ENCODE measurements at regions not wholly inside any gene's neighbourhood (a gene's known extent, or its start where the extent isn't known, plus 50 kb on each side); places are given as distances from the start of the nearest gene placed in this dataset.
"Not testable (repeated sequence)": the region's sequence is repeated elsewhere in the genome, so short reads cannot be mapped to it uniquely, and the experiment has no call there.

- no peak for DNase-seq
Measured at GRCh38 chr5:1666221-1666620, 133.4 kb downstream of the MRPL36 start.

- no peak for DNase-seq
Measured at GRCh38 chr5:1665803-1666202, 133.8 kb downstream of the MRPL36 start.

DNA sequence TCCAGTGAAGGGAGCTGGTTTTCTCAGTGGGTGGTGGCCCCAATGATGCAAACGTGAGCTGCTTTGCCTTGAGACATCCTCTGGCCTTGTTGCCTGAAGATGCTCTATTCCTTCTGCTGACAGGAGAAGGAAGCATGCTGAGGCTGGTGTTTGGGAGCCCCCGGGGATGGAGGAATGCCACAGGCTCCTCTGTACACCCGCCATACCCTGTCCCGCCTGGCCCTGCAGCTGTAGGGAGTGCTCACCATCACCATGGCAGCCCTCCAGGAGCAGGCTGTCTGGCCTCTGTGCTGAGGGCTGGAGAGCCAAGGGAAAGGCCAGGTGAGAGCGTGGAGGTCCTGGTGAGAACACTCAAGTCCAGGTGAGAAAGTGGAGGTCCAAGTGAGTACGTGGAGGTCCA lies 134.4 kb downstream of the MRPL36 start:
- no peak for DNase-seq

GRCh38 chr5:1663186-1663585 lies 136.5 kb downstream of the MRPL36 start:
- DNase-seq = no peak

- no peak for DNase-seq
Measured at GRCh38 chr5:1662559-1663085, 137.0 kb downstream of the MRPL36 start.

- DNase-seq = no peak
Measured at GRCh38 chr5:1661831-1662558, 137.6 kb downstream of the MRPL36 start.

DNA sequence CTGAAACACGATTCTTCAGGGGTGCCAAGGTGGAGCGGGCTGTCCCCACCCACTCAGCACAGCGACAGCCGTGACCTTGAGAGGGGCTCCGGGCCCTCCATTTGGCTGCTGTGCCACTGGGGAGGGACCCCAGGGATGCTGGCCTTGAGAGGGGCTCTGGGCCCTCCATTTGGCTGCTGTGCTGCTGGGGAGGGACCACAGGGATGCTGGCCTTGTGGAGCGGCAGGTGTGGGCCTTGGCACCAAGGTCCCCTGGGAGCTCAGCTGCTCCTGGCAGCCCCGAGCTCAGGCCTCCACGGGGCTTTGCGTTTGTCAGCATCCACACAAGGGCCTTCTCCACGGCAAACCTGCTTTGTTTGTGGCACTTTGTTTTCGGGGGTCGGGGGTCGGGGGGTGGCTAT lies 137.6 kb upstream of the LPCAT1 start:
- DNase-seq = no peak

DNA sequence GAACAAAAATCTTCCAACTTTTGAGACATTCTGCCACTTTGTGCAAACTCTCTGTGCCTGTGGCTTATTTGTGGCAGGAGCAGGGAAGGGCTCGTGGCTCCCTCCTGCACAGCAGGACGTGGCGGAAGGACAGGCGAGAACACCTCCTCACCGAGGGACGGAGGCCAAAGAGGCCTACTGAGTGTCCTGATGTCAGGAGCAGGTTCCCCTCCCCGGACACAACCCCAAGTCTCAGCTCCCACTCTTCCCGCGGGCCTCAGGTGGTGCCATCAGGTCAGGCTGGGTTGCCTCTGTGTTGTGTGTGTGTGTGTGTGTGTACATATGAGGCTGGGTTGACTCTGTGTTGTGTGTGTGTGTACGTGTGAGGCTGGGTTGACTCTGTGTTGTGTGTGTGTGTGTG lies 136.8 kb upstream of the LPCAT1 start:
- DNase-seq = no peak

DNA sequence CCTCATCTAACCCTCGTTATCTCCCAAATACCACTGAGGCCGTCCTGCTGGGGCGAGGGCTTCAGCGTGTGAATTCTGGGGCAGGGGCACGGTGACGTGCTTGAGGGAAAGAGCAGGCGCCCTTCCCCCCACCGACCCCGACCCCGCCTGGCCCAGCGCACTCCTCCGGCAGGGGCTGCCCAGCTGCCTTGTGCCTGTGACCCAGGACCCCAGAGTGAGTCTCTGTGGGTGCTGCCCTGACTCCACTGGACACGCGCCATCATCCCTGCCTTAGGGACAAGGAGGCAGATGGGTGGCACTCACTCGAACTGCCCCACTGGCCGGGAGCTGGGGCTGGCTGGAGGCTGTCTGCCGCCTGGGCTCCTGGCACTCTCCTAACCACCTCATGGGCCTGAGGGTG lies 136.2 kb upstream of the LPCAT1 start:
- no peak for DNase-seq

- no peak for DNase-seq
Measured at GRCh38 chr5:1659100-1659981, 135.6 kb upstream of the LPCAT1 start.

- DNase-seq = no peak
Measured at GRCh38 chr5:1658665-1659064, 134.9 kb upstream of the LPCAT1 start.

DNA sequence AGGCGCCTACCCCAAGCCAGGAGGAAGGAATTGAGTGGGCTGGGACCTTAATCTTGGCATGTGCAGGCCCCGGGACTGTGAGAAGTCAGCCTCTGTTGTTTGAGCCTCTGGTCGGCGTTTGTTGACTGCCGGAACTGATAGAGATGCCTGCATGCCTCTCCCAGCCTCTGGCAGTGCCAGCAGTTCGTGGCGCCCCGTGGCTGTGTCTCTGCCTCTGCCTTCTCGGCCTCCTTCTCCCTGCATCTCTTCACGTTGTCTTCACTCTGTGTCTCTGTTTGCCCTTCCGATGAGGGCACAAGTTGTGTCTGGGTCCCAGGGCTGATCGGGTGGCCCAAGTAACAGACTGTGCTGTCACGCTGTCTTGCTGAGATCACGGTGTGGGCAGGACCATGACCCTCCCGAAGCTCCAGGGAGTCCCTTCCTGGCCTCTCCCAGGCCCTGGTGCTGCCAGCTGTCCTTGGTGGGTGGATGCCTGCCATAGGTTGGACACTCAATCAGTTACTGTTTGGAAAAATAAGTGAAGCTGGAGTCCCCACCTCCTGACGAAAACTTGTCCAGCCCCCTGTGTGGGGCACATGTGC lies 133.5 kb upstream of the LPCAT1 start:
- no peak for DNase-seq

- DNase-seq = no peak
Measured at GRCh38 chr5:1656271-1656975, 132.7 kb upstream of the LPCAT1 start.

- DNase-seq = no peak
Measured at GRCh38 chr5:1655496-1656270, 131.9 kb upstream of the LPCAT1 start.

DNA sequence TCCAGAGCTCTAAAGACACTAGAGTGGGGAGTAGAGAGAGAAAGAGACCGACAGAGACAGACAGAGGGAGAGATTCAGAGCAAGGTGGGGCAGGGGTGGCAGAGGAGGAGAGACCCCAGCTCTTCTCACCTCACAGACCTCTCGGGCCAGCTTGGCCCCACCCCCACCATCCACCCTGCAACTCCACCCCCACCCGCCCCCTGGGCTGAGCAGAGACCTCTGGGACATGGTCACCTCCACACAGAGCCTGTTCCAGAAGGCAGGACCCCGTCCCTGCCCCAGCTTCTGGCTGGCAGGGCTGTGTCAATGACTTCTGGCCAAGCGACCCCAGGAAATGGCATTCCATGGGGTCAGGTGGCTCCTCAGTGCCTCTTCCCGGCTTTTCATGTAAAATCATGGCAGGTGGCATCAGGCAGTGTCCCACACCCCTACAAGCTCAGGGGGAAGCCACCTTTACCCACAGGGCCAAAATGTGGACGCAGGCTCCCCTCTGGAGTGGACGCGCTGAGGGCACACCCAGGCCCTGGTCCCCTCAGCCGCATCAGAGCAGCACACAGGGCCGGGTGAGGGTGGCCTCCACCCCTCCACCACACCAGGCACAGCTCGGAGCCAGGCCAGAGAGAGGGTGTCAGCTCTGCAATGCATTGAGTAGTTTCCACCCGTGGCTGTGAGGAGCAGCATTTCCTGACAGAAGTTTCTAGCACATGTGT lies 131.2 kb upstream of the LPCAT1 start:
- DNase-seq = no peak

DNA sequence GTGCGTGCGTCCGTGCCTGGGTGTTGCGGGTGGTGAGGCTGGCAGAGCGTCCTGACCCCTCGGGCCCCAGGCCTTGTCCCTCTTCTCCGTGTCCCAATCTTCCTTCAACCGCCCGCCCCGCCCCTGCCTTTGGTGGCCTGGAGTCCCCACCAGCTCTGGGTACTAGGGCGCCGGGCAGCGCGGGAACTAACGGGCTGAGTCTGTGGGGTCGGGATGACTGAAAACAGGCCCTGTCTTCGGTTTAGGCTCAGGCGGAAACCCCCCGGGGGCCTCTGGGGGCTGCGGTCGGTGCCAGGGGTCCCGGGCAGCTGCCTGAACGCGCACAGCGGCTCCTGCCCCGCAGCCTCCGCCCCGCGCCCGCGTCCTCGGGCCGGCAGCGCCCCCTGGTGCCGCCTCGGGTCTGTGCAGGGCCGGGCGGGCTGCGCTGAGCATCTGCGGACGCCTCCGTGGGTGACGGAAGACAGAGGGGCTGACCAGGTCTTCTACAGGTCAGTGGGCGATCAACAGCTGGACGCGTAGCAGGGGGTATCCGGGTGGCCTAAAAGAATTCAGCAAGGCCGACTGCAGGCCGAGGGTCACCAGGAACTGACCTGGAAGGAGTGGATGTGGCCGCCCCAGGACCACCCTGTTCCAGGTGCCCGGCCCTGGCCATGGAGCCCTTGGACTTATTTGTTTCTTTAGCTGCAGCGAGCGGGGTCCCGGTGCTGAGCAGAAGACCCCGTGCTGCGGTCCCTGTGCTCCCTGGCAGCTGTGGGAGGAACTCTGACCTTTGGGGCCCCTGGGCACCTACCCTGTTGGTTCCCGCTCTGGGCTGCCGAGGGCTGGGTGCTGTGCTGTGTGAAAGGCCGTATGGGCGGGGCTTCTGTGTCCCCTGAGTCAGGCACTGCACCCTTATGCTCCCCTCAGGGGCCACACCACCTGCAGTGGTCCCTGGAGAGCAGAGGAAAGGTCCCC lies 130.2 kb upstream of the LPCAT1 start:
- DNase-seq = not testable (repeated sequence)

DNA sequence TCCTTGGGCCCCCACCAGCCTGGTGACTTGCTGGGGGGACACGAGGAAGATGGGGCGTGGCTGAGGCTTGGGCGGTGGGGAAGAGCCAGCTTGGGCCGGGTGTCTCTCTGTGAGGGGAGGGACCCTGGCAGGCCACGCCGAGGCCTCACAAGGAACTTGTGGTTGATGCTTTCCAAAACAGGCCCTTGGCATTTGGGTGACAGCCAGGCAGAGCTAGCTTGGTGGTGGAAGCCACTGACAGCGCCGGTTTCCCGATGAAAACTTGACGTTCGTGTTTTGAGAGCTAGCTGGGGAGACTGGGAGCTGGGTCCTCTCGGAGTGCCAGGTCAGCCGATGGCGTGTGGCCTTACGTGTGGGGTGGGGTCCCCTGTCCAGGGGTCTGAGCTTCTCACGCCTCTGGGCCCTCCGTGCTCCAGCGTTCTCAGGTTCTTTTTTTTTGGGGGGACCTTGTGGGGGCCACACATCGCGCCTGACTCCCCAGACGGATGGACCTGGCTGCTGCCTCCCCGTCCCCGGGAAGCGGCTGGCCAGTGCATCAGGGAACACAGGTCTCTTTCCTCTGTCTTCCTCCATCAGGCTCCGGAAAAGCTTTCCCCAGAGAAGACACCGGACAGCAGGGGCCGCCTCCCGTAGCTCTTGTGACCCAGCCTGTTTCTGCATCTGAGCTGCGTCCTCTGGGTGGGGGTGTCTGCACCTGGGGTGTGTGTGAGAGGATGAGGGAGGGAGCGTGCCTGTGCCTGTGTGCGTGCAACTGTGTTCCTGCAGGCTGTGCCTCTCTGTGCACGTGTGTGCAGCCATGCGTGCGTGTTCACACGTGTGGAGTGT lies 129.3 kb upstream of the LPCAT1 start:
- DNase-seq = no peak

DNA sequence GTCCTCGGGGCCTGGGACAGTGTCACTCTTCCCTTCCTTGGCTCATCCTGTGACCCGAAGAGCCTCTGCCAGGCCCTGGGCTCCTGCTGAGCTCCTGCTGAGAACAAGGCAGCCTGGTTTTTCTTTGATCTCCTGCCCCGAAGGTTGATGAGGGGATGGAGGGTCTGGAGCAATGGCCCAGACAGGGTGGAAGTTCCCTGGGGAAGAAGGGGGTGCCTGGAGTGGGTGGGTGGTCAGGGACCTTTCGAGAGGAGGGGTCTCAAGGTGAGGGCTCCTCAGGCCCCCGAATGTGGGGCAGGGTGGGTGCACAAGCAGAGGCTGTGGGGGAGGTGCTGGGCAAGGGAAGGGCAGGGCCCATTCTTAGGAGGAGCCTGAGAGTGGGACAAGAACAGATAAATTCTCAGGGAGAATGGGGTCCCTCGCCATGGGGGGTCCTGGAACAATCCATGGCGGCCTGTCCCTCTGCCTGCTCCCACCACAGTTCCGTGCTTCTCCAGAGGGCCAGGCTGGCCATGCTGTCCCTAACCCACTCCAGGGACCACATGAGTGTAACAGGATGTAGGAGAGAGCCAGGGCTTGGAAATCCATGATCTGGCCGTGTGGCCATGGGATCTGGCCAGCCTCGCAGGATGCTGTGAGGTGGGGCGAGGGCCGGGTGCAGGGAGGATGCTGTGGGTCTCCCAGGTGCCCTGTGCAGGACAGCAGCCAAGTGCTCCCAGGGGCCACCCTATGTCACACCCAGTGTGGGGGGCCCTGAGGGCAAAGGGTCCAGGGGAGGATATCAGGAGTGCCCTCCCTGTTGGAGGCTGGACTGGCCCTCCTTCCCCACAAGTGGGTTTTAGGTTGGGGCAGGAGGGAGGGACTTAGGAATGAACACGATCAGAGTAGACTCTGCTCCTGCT lies 128.5 kb upstream of the LPCAT1 start:
- DNase-seq = no peak

All from NCI-H774 (cell line).